CD14-positive monocyte (primary cell): ENCODE measurements at regions not wholly inside any gene's neighbourhood (a gene's known extent, or its start where the extent isn't known, plus 50 kb on each side); places are given as distances from the start of the nearest gene placed in this dataset.
"Not testable (repeated sequence)": the region's sequence is repeated elsewhere in the genome, so short reads cannot be mapped to it uniquely, and the experiment has no call there.

Source experiments
- DNase-seq, 3 donors: peaks; one replicate each; pipeline ENCODE4 v3.0.0-alpha.2; 2011 to 2022
- H2AFZ ChIP-seq: 2 replicates; pipeline ENCODE4 v1.6.0; 2012; ENCODE audit warnings: mild to moderate bottlenecking, low read depth, low read length, inconsistent platforms; ENCODE audit not compliant: insufficient read depth, poor library complexity, severe bottlenecking
- H3K27ac ChIP-seq, 2 donors: 1 replicate in 1 of 2; 2 replicates in 1 of 2; pipeline ENCODE4 v1.5.1; 2012 to 2013; ENCODE audit warnings: low read length in 2 of 2, control low read depth in 1 of 2, inconsistent platforms in 1 of 2, low read depth in 1 of 2, mild to moderate bottlenecking in 1 of 2
- H3K27me3 ChIP-seq, 2 donors: one replicate each; pipeline versions ENCODE4 v1.6.0 to v1.6.1; 2011 to 2013; ENCODE audit warnings: low read length in 2 of 2; ENCODE audit not compliant: control insufficient read depth in 2 of 2, insufficient read depth in 2 of 2
- H3K36me3 ChIP-seq, 2 donors: replicated peaks in 1 of 2; 1 replicate in 1 of 2; 2 replicates in 1 of 2; pipeline versions ENCODE4 v1.5.1 to v1.6.1; 2012 to 2013; ENCODE audit warnings: low read length in 2 of 2, control low read depth in 1 of 2, inconsistent platforms in 1 of 2, mild to moderate bottlenecking in 1 of 2; ENCODE audit not compliant: insufficient read depth in 2 of 2, control insufficient read depth in 1 of 2
- H3K4me1 ChIP-seq, 2 donors: 1 replicate in 1 of 2; 2 replicates in 1 of 2; pipeline versions ENCODE4 v1.5.1 to v1.6.1; 2012 to 2013; ENCODE audit warnings: low read length in 2 of 2, control low read depth in 1 of 2, inconsistent platforms in 1 of 2, mild to moderate bottlenecking in 1 of 2, moderate library complexity in 1 of 2; ENCODE audit not compliant: insufficient read depth in 2 of 2, control insufficient read depth in 1 of 2
- H3K4me2 ChIP-seq: replicated peaks from 2 replicates; pipeline ENCODE3; 2012; ENCODE audit warnings: low read length, moderate library complexity, mild to moderate bottlenecking; ENCODE audit not compliant: poor library complexity, severe bottlenecking; ENCODE audit errors: extremely low read depth
- H3K4me3 ChIP-seq, 3 experiments: fragments of 200-600 bp in 1 of 3; sonication (generic) in 1 of 3; replicated peaks in 1 of 3; 1 replicate in 2 of 3; 2 replicates in 1 of 3; pipeline ENCODE4 v1.5.1; 2011 to 2013; ENCODE audit warnings: low read length in 3 of 3, mild to moderate bottlenecking in 3 of 3, control low read depth in 2 of 3, low read depth in 2 of 3, inconsistent platforms in 1 of 3, moderate library complexity in 1 of 3
- H3K79me2 ChIP-seq: 2 replicates; pipeline ENCODE4 v1.6.0; 2012; ENCODE audit warnings: mild to moderate bottlenecking, control low read depth, inconsistent platforms, low read length, moderate library complexity; ENCODE audit not compliant: insufficient read depth
- H3K9ac ChIP-seq: 2 replicates; pipeline ENCODE4 v1.6.0; 2017; ENCODE audit warnings: low read length, mild to moderate bottlenecking; ENCODE audit not compliant: insufficient read depth, poor library complexity, severe bottlenecking
- H3K9me3 ChIP-seq, 2 donors: replicated peaks in 1 of 2; 1 replicate in 1 of 2; 2 replicates in 1 of 2; pipeline versions ENCODE4 v1.5.1 to v1.6.1; 2012 to 2013; ENCODE audit warnings: low read length in 2 of 2, control low read depth in 1 of 2; ENCODE audit not compliant: control insufficient read depth in 1 of 2, insufficient read depth in 1 of 2
- H4K20me1 ChIP-seq: 2 replicates; pipeline ENCODE4 v1.6.0; 2012; ENCODE audit warnings: mild to moderate bottlenecking, low read length, control low read depth, moderate library complexity; ENCODE audit not compliant: insufficient read depth
- H3K27ac Mint-ChIP-seq, 7 donors: one replicate each; pipeline ENCODE4 v1.8.0; 2020; ENCODE audit warnings: mild to moderate bottlenecking in 7 of 7, mixed read lengths in 7 of 7, moderate library complexity in 6 of 7, inconsistent platforms in 2 of 7
- H3K27me3 Mint-ChIP-seq, 3 donors: one replicate each; pipeline ENCODE4 v1.8.0; 2021 to 2022; ENCODE audit warnings: low read depth in 3 of 3, mild to moderate bottlenecking in 3 of 3, mixed read lengths in 3 of 3, moderate library complexity in 3 of 3, inconsistent platforms in 1 of 3
- H3K36me3 Mint-ChIP-seq, 2 donors: one replicate each; pipeline ENCODE4 v1.8.0; 2020; ENCODE audit warnings: mixed read lengths in 2 of 2, inconsistent platforms in 1 of 2, mild to moderate bottlenecking in 1 of 2
- H3K4me1 Mint-ChIP-seq: one replicate; pipeline ENCODE4 v1.8.0; 2020; ENCODE audit warnings: mild to moderate bottlenecking, mixed read lengths
- H3K4me3 Mint-ChIP-seq, 2 donors: one replicate each; pipeline ENCODE4 v1.8.0; 2020; ENCODE audit warnings: mild to moderate bottlenecking in 2 of 2, mixed read lengths in 2 of 2, moderate library complexity in 1 of 2
- H3K9me3 Mint-ChIP-seq, 7 donors: one replicate each; pipeline ENCODE4 v1.8.0; 2020 to 2022; ENCODE audit warnings: mixed read lengths in 7 of 7, mild to moderate bottlenecking in 6 of 7, moderate library complexity in 6 of 7, inconsistent platforms in 2 of 7
- CTCF ChIP-seq: fragments of 200-600 bp; IDR thresholded peaks from one replicate; pipeline ENCODE4 v1.8.0; 2022; ENCODE audit warnings: antibody characterized with exemption, mild to moderate bottlenecking
- WGBS: methylation state at CpG from one replicate; pipeline ENCODE4 v1.1.5; 2013; ENCODE audit warnings: missing lambda C conversion rate; ENCODE audit not compliant: insufficient coverage; 5-methylcytosine and 5-hydroxymethylcytosine counted together
- intact Hi-C, 2 donors: fragments of 100-400 bp; cut with micrococcal nuclease; formaldehyde crosslinking; loops; one replicate each; pipeline versions ENCODE4 v1.15.0 to v1.15.1; 2023

GRCh38 chr12:93996321-93996720 is 152.1 kb upstream of the PLXNC1 start:
- intact Hi-C loops: no loop called here
- Histone ChIP-seq H3K4me3 (no peak overlapping the region), H3K79me2 (no peaks in the 10 kb centered on the region), H2AFZ (no peak overlapping the region), H3K9me3 (no peaks in the 10 kb centered on the region), H3K9ac (no peak overlapping the region), H3K27me3 (no peaks in the 10 kb centered on the region), H4K20me1 (no peaks in the 10 kb centered on the region), H3K27ac (no peak overlapping the region), H3K36me3 (no peaks in the 10 kb centered on the region), H3K4me1 (no peaks in the 10 kb centered on the region), H3K4me2 (no peak overlapping the region)
- no peak for DNase-seq
- peaks cover 0 to 17% (median 10%) of the 10 kb centered on the region in 7 donors for H3K9me3 Mint-ChIP-seq
- H3K4me3 Mint-ChIP-seq: no peak overlapping the region
- no peak for TF ChIP-seq CTCF
- no peak overlapping the region for H3K27ac Mint-ChIP-seq
- no peaks in the 10 kb centered on the region for H3K36me3 Mint-ChIP-seq
- H3K4me1 Mint-ChIP-seq: no peaks in the 10 kb centered on the region
- H3K27me3 Mint-ChIP-seq: no peaks in the 10 kb centered on the region
- WGBS: no CpG with 5 or more reads among the region's 1 CpG

GRCh38 chr12:94001691-94002090 is 146.7 kb upstream of the PLXNC1 start:
- H3K36me3 ChIP-seq: no peaks in the 10 kb centered on the region
- H4K20me1 ChIP-seq: no peaks in the 10 kb centered on the region
- no peak overlapping the region for H3K4me2 ChIP-seq
- H3K4me3 ChIP-seq: no peak overlapping the region
- Mint-ChIP-seq H3K4me3 (no peak overlapping the region), H3K9me3 (peaks cover 9 to 35% (median 23%) of the 10 kb centered on the region in 7 donors), H3K36me3 (no peaks in the 10 kb centered on the region), H3K27me3 (no peaks in the 10 kb centered on the region), H3K4me1 (no peaks in the 10 kb centered on the region), H3K27ac (no peak overlapping the region)
- H3K9me3 ChIP-seq: no peaks in the 10 kb centered on the region
- no peaks in the 10 kb centered on the region for H3K4me1 ChIP-seq
- intact Hi-C loops: no loop called here
- no peak for TF ChIP-seq CTCF
- H3K27me3 ChIP-seq: no peaks in the 10 kb centered on the region
- no CpG with 5 or more reads among the region's 1 CpG for WGBS
- DNase-seq: no peak
- no peak overlapping the region for H3K9ac ChIP-seq
- H3K79me2 ChIP-seq: no peaks in the 10 kb centered on the region
- H3K27ac ChIP-seq: no peak overlapping the region
- no peak overlapping the region for H2AFZ ChIP-seq

- peaks cover 6 to 33% (median 23%) of the 10 kb centered on the region in 7 donors for H3K9me3 Mint-ChIP-seq
- not testable (repeated sequence) for H3K4me1 ChIP-seq, H3K4me3 Mint-ChIP-seq
These were observed 145.5 kb upstream of the PLXNC1 start for GRCh38 chr12:94002925-94003324.

More at GRCh38 chr12:94002925-94003324, 145.5 kb upstream of the PLXNC1 start:
- H4K20me1 ChIP-seq, H3K27me3 ChIP-seq, H2AFZ ChIP-seq, H3K4me1 Mint-ChIP-seq, H3K4me3 ChIP-seq, H3K27me3 Mint-ChIP-seq, H3K79me2 ChIP-seq, H3K9ac ChIP-seq, H3K36me3 Mint-ChIP-seq, H3K27ac ChIP-seq, intact Hi-C loops, H3K4me2 ChIP-seq, H3K9me3 ChIP-seq, H3K36me3 ChIP-seq, H3K27ac Mint-ChIP-seq, DNase-seq: not testable (repeated sequence)
- WGBS: 0% methylated on average over 1 of the region's 1 CpG
